ENCODE measurements at regions not wholly inside any gene's neighbourhood (a gene's known extent, or its start where the extent isn't known, plus 50 kb on each side); places are given as distances from the start of the nearest gene placed in this dataset.

DNA sequence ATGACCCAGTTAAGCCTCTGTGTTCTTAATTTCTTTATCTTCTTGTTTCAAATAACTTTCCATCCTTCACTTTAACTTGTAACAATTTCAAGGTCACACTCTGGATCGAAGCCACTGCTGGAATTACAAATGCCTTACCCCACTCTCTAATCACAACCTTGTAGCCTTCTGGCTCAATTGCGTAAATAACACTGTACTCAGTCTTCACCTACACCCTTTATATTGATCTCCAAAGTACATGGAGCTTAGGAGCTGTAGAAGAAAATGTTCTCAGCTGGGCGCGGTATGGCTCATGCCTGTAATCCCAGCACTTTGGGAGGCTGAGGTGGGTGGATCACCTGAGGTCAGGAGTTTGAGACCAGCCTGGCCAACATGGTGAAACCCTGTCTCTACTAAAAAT, 164.3 kb upstream of the NPSR1 start:
- Histone ChIP-seq H3K4me1 (ENCODE audit: control insufficient read depth in 2 of 2, insufficient read depth in 1 of 2, low read depth in 1 of 2, low read length in 2 of 2) (no peaks in the 10 kb centered on the region), H3K79me1 (ENCODE audit: low read depth, low read length) (no peaks in the 10 kb centered on the region), H2AFZ (ENCODE audit: low read length) (no peak overlapping the region), H2BK15ac (ENCODE audit: low read length) (no peak overlapping the region), H3K18ac (ENCODE audit: low read length) (no peak overlapping the region), H2BK5ac (ENCODE audit: low read length) (no peak overlapping the region), H2BK120ac (ENCODE audit: low read depth, low read length) (no peak overlapping the region), H3K4me3 (ENCODE audit: low read length in 2 of 2) (no peak overlapping the region), H3K36me3 (replicated peaks in 1 of 2; ENCODE audit: control insufficient read depth in 2 of 2, insufficient read depth in 2 of 2, low read length in 2 of 2) (no peaks in the 10 kb centered on the region), H3K27me3 (ENCODE audit: control insufficient read depth in 3 of 3, insufficient read depth in 3 of 3, low read depth in 1 of 3, low read length in 3 of 3) (no peaks in the 10 kb centered on the region), H3K27ac (replicated peaks; ENCODE audit: low read length) (no peak overlapping the region), H2AK5ac (ENCODE audit: low read depth, low read length) (no peak overlapping the region), H2BK12ac (ENCODE audit: low read length) (no peak overlapping the region), H4K91ac (ENCODE audit: low read depth, low read length, poor library complexity) (no peak overlapping the region), H3K14ac (ENCODE audit: low read length) (no peak overlapping the region), H3K4ac (ENCODE audit: low read length) (no peak overlapping the region), H3K9ac (ENCODE audit: low read depth, low read length, poor library complexity) (no peak overlapping the region), H3K9me3 (replicated peaks in 1 of 2; ENCODE audit: control insufficient read depth in 2 of 2, insufficient read depth in 1 of 2, low read depth in 1 of 2, low read length in 2 of 2) (no peaks in the 10 kb centered on the region), H4K8ac (ENCODE audit: low read depth, low read length) (no peak overlapping the region), H3K23ac (ENCODE audit: low read depth, low read length, poor library complexity) (no peak overlapping the region), H3K4me2 (ENCODE audit: insufficient read depth, low read length, poor library complexity, severe bottlenecking) (no peak overlapping the region)
- DNase-seq (ENCODE audit: low spot score), result no peak
- no CpG with 5 or more reads among the region's 4 CpGs for WGBS, 2 donors (ENCODE audit: extremely low coverage in 2 of 2, insufficient read length in 2 of 2, insufficient replicate concordance in 1 of 2)

DNA sequence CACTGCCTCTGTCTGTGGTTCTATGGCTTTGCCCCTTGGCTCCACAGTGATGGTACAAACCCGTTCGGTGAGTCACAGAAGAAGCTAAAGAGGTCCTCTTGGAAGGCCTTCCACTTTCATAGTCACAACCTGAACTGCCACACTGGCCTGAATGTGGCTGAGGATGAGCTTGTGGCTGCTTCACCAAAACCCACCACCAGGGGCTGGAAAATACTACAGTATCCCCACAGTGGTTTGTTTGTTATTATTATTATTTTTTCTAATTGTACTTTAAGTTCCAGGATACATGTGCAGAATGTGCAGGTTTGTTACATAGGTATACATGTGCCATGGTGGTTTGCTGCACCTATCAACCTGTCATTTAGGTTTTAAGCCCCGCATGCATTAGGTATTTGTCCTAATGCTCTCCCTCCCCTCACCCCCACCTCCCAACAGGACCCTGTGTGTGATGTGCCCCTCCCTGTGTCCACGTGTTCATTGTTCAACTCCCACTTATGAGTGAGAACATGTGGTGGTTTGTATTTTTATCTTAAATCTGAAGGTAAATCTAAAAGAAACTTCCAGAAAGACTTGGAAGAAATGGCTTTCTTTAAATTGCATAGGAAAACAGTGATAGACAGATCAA, 160.8 kb upstream of the NPSR1 start:
- Histone ChIP-seq H2AK5ac (ENCODE audit: low read depth, low read length) (no peak overlapping the region), H2BK120ac (ENCODE audit: low read depth, low read length) (no peak overlapping the region), H3K14ac (ENCODE audit: low read length) (no peak overlapping the region), H3K36me3 (replicated peaks in 1 of 2; ENCODE audit: control insufficient read depth in 2 of 2, insufficient read depth in 2 of 2, low read length in 2 of 2) (no peaks in the 10 kb centered on the region), H3K9me3 (replicated peaks in 1 of 2; ENCODE audit: control insufficient read depth in 2 of 2, insufficient read depth in 1 of 2, low read depth in 1 of 2, low read length in 2 of 2) (no peaks in the 10 kb centered on the region), H3K27ac (replicated peaks; ENCODE audit: low read length) (no peak overlapping the region), H4K91ac (ENCODE audit: low read depth, low read length, poor library complexity) (no peak overlapping the region), H3K4me2 (ENCODE audit: insufficient read depth, low read length, poor library complexity, severe bottlenecking) (no peak overlapping the region), H3K4me1 (ENCODE audit: control insufficient read depth in 2 of 2, insufficient read depth in 1 of 2, low read depth in 1 of 2, low read length in 2 of 2) (no peaks in the 10 kb centered on the region), H2BK12ac (ENCODE audit: low read length) (no peak overlapping the region), H3K27me3 (ENCODE audit: control insufficient read depth in 3 of 3, insufficient read depth in 3 of 3, low read depth in 1 of 3, low read length in 3 of 3) (no peaks in the 10 kb centered on the region), H3K18ac (ENCODE audit: low read length) (no peak overlapping the region), H3K23ac (ENCODE audit: low read depth, low read length, poor library complexity) (no peak overlapping the region), H2AFZ (ENCODE audit: low read length) (no peak overlapping the region), H3K4ac (ENCODE audit: low read length) (no peak overlapping the region), H2BK5ac (ENCODE audit: low read length) (no peak overlapping the region), H3K4me3 (ENCODE audit: low read length in 2 of 2) (no peak overlapping the region), H4K8ac (ENCODE audit: low read depth, low read length) (no peak overlapping the region), H3K79me1 (ENCODE audit: low read depth, low read length) (no peaks in the 10 kb centered on the region), H2BK15ac (ENCODE audit: low read length) (no peak overlapping the region), H3K9ac (ENCODE audit: low read depth, low read length, poor library complexity) (no peak overlapping the region)
- DNase-seq (ENCODE audit: low spot score), result no peak
- WGBS, 2 donors (ENCODE audit: extremely low coverage in 2 of 2, insufficient read length in 2 of 2, insufficient replicate concordance in 1 of 2), result no CpG with 5 or more reads among the region's 4 CpGs

DNA sequence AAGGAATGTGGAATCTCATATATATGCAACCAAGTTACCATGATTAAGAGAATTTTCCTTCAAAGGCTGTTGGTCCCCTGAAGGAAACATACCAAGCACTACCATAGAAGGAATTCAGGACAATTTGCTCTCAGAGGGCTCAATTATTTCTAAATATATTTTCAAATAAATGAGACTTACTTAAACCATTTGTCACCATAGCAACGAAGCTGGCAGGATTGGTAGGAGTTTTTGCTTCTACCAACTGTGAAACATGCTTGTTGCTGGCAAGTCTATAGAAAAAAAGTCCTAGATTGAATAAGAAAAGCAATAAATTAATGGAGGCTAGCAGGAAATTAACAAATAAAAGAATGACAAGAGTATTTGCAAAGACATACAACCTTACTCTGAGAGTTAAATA, 156.9 kb upstream of the NPSR1 start:
- no peak overlapping the region for H2BK5ac ChIP-seq (ENCODE audit: low read length)
- H3K18ac ChIP-seq (ENCODE audit: low read length), result no peak overlapping the region
- no CpG with 5 or more reads among the region's 1 CpG for WGBS, 2 donors (ENCODE audit: extremely low coverage in 2 of 2, insufficient read length in 2 of 2, insufficient replicate concordance in 1 of 2)
- no peak for DNase-seq (ENCODE audit: low spot score)
- H3K9me3 ChIP-seq (replicated peaks in 1 of 2; ENCODE audit: control insufficient read depth in 2 of 2, insufficient read depth in 1 of 2, low read depth in 1 of 2, low read length in 2 of 2), result no peaks in the 10 kb centered on the region
- H4K8ac ChIP-seq (ENCODE audit: low read depth, low read length), result no peak overlapping the region
- H3K79me1 ChIP-seq (ENCODE audit: low read depth, low read length), result no peaks in the 10 kb centered on the region
- H3K27ac ChIP-seq (replicated peaks; ENCODE audit: low read length), result no peak overlapping the region
- H2BK12ac ChIP-seq (ENCODE audit: low read length), result no peak overlapping the region
- H3K9ac ChIP-seq (ENCODE audit: low read depth, low read length, poor library complexity), result no peak overlapping the region
- no peaks in the 10 kb centered on the region for H3K36me3 ChIP-seq (replicated peaks in 1 of 2; ENCODE audit: control insufficient read depth in 2 of 2, insufficient read depth in 2 of 2, low read length in 2 of 2)
- no peak overlapping the region for H3K23ac ChIP-seq (ENCODE audit: low read depth, low read length, poor library complexity)
- H3K14ac ChIP-seq (ENCODE audit: low read length), result no peak overlapping the region
- H2BK15ac ChIP-seq (ENCODE audit: low read length), result no peak overlapping the region
- H2AK5ac ChIP-seq (ENCODE audit: low read depth, low read length), result no peak overlapping the region
- no peak overlapping the region for H3K4me2 ChIP-seq (ENCODE audit: insufficient read depth, low read length, poor library complexity, severe bottlenecking)
- H3K4me3 ChIP-seq (ENCODE audit: low read length in 2 of 2), result no peak overlapping the region
- H2BK120ac ChIP-seq (ENCODE audit: low read depth, low read length), result no peak overlapping the region
- H4K91ac ChIP-seq (ENCODE audit: low read depth, low read length, poor library complexity), result no peak overlapping the region
- no peaks in the 10 kb centered on the region for H3K27me3 ChIP-seq (ENCODE audit: control insufficient read depth in 3 of 3, insufficient read depth in 3 of 3, low read depth in 1 of 3, low read length in 3 of 3)
- no peaks in the 10 kb centered on the region for H3K4me1 ChIP-seq (ENCODE audit: control insufficient read depth in 2 of 2, insufficient read depth in 1 of 2, low read depth in 1 of 2, low read length in 2 of 2)
- no peak overlapping the region for H2AFZ ChIP-seq (ENCODE audit: low read length)
- no peak overlapping the region for H3K4ac ChIP-seq (ENCODE audit: low read length)

DNA sequence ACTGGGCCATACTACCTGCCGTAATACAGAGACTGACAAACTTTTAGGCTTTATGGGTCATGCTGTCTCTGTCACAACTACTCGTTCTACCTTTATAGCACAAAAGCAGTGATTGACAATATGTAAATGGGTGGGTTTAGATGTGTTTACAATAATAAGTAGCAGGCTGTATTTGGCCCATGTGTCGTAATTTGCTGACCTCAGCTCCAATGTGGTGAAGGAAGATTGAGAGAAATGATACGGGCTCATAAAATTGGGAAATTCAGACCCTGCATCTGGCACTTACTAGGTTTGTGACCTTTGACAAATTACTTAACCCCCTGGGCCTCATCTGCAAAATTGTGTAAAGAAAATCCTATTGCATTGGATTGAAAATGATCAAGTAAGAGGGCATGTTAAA, 150.8 kb upstream of the NPSR1 start:
- no peaks in the 10 kb centered on the region for H3K9me3 ChIP-seq (replicated peaks in 1 of 2; ENCODE audit: control insufficient read depth in 2 of 2, insufficient read depth in 1 of 2, low read depth in 1 of 2, low read length in 2 of 2)
- no peak overlapping the region for H2AK5ac ChIP-seq (ENCODE audit: low read depth, low read length)
- no peak overlapping the region for H3K27ac ChIP-seq (replicated peaks; ENCODE audit: low read length)
- H3K4me2 ChIP-seq (ENCODE audit: insufficient read depth, low read length, poor library complexity, severe bottlenecking), result no peak overlapping the region
- H2BK5ac ChIP-seq (ENCODE audit: low read length), result no peak overlapping the region
- H3K27me3 ChIP-seq (ENCODE audit: control insufficient read depth in 3 of 3, insufficient read depth in 3 of 3, low read depth in 1 of 3, low read length in 3 of 3), result no peaks in the 10 kb centered on the region
- H3K9ac ChIP-seq (ENCODE audit: low read depth, low read length, poor library complexity), result no peak overlapping the region
- no peaks in the 10 kb centered on the region for H3K79me1 ChIP-seq (ENCODE audit: low read depth, low read length)
- no peak overlapping the region for H3K4ac ChIP-seq (ENCODE audit: low read length)
- no peak overlapping the region for H2AFZ ChIP-seq (ENCODE audit: low read length)
- no peak overlapping the region for H2BK15ac ChIP-seq (ENCODE audit: low read length)
- WGBS, 2 donors (ENCODE audit: extremely low coverage in 2 of 2, insufficient read length in 2 of 2, insufficient replicate concordance in 1 of 2), result no CpG with 5 or more reads among the region's 4 CpGs
- no peaks in the 10 kb centered on the region for H3K4me1 ChIP-seq (ENCODE audit: control insufficient read depth in 2 of 2, insufficient read depth in 1 of 2, low read depth in 1 of 2, low read length in 2 of 2)
- no peak overlapping the region for H4K8ac ChIP-seq (ENCODE audit: low read depth, low read length)
- no peak overlapping the region for H2BK12ac ChIP-seq (ENCODE audit: low read length)
- DNase-seq (ENCODE audit: low spot score), result no peak
- no peak overlapping the region for H3K18ac ChIP-seq (ENCODE audit: low read length)
- no peak overlapping the region for H2BK120ac ChIP-seq (ENCODE audit: low read depth, low read length)
- no peak overlapping the region for H3K14ac ChIP-seq (ENCODE audit: low read length)
- H4K91ac ChIP-seq (ENCODE audit: low read depth, low read length, poor library complexity), result no peak overlapping the region
- H3K23ac ChIP-seq (ENCODE audit: low read depth, low read length, poor library complexity), result no peak overlapping the region
- no peak overlapping the region for H3K4me3 ChIP-seq (ENCODE audit: low read length in 2 of 2)
- no peaks in the 10 kb centered on the region for H3K36me3 ChIP-seq (replicated peaks in 1 of 2; ENCODE audit: control insufficient read depth in 2 of 2, insufficient read depth in 2 of 2, low read length in 2 of 2)
